Rectal smooth muscle tissue (tissue), 1 donor: ENCODE measurements at regions not wholly inside any gene's neighbourhood (a gene's known extent, or its start where the extent isn't known, plus 50 kb on each side); places are given as distances from the start of the nearest gene placed in this dataset.

Experiments
- H3K27ac ChIP-seq: one replicate; pipeline ENCODE4 v1.7.0; 2013; ENCODE audit warnings: low read depth, low read length, inconsistent platforms
- H3K27me3 ChIP-seq: one replicate; pipeline ENCODE4 v1.7.0; 2013; ENCODE audit warnings: low read length; ENCODE audit not compliant: control insufficient read depth, insufficient read depth
- H3K36me3 ChIP-seq: one replicate; pipeline ENCODE4 v1.7.0; 2013; ENCODE audit warnings: low read length; ENCODE audit not compliant: control insufficient read depth, insufficient read depth
- H3K4me1 ChIP-seq: one replicate; pipeline ENCODE4 v1.7.0; 2013; ENCODE audit warnings: low read length; ENCODE audit not compliant: control insufficient read depth, insufficient read depth
- H3K4me3 ChIP-seq: one replicate; pipeline ENCODE4 v1.7.0; 2013; ENCODE audit warnings: low read length
- H3K9ac ChIP-seq: one replicate; pipeline ENCODE4 v1.7.0; 2013; ENCODE audit warnings: low read length

GRCh38 chr10:92761571-92761970, 71.8 kb downstream of the HHEX start:
- no peak overlapping the region for H3K9ac ChIP-seq
- H3K27me3 ChIP-seq = no peaks in the 10 kb centered on the region
- H3K36me3 ChIP-seq = no peaks in the 10 kb centered on the region
- H3K27ac ChIP-seq = peak overlapping the region; percentile 15
- peaks cover 23% of the 10 kb centered on the region for H3K4me1 ChIP-seq
- H3K4me3 ChIP-seq = no peak overlapping the region

DNA sequence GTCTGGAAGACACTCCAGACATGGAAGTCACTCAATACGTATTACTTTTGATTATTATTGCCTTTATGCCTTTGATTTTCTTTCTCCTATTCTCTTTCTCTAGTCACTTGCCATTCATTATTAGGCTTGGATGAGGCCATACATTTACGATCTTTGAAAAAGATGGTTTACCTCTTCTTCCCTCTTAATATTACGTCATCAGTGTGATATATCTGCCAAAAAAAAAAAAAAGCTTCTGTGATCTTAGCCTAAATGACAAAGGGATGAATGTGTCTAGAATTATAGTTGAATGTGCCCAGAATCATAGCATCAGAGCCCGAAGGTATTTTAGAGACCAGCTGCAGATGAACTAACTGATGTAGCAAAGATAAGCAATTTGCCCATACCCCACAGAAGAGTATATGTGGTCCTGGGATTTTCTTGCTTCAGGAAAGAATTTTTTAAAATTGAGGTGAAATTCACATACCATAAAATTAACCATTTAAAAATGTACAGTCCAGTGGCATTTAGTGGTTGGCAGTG, 73.9 kb downstream of the HHEX start:
- H3K4me3 ChIP-seq = no peak overlapping the region
- H3K4me1 ChIP-seq = peaks cover 9% of the 10 kb centered on the region
- no peak overlapping the region for H3K9ac ChIP-seq
- no peaks in the 10 kb centered on the region for H3K36me3 ChIP-seq
- H3K27me3 ChIP-seq = no peaks in the 10 kb centered on the region
- no peak overlapping the region for H3K27ac ChIP-seq

GRCh38 chr10:92766451-92766850, 76.7 kb downstream of the HHEX start:
- Histone ChIP-seq H3K27ac (no peak overlapping the region), H3K27me3 (no peaks in the 10 kb centered on the region), H3K36me3 (no peaks in the 10 kb centered on the region), H3K4me3 (no peak overlapping the region), H3K9ac (no peak overlapping the region), H3K4me1 (peaks cover 4% of the 10 kb centered on the region)

DNA sequence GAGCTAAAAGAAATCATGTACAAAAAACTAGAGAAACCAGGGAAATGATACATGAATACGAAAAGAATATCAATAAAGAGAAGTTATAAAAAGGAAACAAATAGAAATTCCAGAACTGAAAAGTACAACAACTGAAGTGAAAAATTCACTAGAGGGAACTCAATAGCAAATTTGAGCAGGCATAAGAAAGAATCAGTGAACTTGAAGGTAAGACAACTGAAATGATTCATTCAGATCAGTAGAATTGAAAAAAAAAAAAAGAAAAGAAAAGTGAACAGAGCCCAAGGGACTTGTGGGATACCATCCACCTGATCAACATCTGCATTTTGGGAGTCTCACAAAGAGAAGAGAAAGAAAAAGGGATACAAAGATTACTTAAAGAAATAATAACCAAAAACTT, 78.3 kb downstream of the HHEX start:
- Histone ChIP-seq H3K9ac (no peak overlapping the region), H3K36me3 (no peaks in the 10 kb centered on the region), H3K27me3 (no peaks in the 10 kb centered on the region), H3K4me3 (no peak overlapping the region), H3K4me1 (no peaks in the 10 kb centered on the region), H3K27ac (no peak overlapping the region)

- Histone ChIP-seq H3K27me3 (no peaks in the 10 kb centered on the region), H3K9ac (no peak overlapping the region), H3K27ac (no peak overlapping the region), H3K4me1 (no peaks in the 10 kb centered on the region), H3K36me3 (no peaks in the 10 kb centered on the region), H3K4me3 (no peak overlapping the region)
Observed at GRCh38 chr10:92773776-92774175, 74.5 kb upstream of the EXOC6 start.

DNA sequence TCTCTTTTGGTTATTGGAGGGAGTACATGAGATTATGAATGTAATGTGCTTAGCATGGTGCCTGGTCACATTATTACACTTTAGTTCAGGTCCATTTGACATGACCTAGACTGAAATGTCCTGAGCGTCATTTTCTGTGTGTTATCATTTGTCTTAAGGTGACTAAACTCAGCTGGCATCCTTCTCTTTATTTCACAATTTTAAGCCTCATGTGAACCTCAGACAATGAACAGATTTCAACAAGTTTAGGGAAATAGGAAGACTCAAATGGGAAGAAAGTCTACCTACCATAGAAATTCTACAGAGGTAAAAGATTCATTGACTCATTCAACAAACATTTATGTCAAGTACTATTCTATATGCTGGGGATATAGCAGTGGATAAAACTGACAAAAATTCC, 70.2 kb upstream of the EXOC6 start:
- no peaks in the 10 kb centered on the region for H3K36me3 ChIP-seq
- H3K4me3 ChIP-seq = no peak overlapping the region
- H3K27ac ChIP-seq = no peak overlapping the region
- H3K27me3 ChIP-seq = no peaks in the 10 kb centered on the region
- no peak overlapping the region for H3K9ac ChIP-seq
- H3K4me1 ChIP-seq = no peaks in the 10 kb centered on the region

DNA sequence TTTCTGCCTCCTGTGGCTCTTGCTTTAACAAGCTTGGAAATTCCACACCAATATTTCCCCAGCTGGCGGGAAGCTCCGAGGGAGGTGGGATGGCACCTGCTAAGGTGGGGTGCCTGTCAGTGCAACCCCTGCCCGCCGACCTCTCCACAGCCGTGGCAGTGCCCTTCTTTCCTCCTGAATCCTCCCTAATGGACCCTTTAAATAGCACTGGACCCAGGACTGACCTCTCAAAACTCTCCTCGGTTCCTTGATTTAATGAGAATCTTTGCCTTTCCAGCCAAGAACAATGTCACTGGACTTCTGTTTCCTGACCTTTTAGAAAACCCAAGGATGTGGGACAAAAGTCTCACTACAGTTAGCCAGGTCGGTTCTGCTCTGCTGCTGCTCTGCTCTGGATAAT, 63.2 kb upstream of the EXOC6 start:
- Histone ChIP-seq H3K4me1 (no peaks in the 10 kb centered on the region), H3K27me3 (no peaks in the 10 kb centered on the region), H3K36me3 (no peaks in the 10 kb centered on the region), H3K4me3 (no peak overlapping the region), H3K9ac (no peak overlapping the region), H3K27ac (no peak overlapping the region)

GRCh38 chr10:92787557-92788152, 60.7 kb upstream of the EXOC6 start:
- no peaks in the 10 kb centered on the region for H3K36me3 ChIP-seq
- H3K9ac ChIP-seq = no peak overlapping the region
- H3K27me3 ChIP-seq = no peaks in the 10 kb centered on the region
- no peaks in the 10 kb centered on the region for H3K4me1 ChIP-seq
- no peak overlapping the region for H3K4me3 ChIP-seq
- H3K27ac ChIP-seq = no peak overlapping the region

GRCh38 chr10:92789067-92789466, 59.3 kb upstream of the EXOC6 start:
- Histone ChIP-seq H3K27ac (no peak overlapping the region), H3K27me3 (no peaks in the 10 kb centered on the region), H3K4me3 (no peak overlapping the region), H3K4me1 (no peaks in the 10 kb centered on the region), H3K9ac (no peak overlapping the region), H3K36me3 (no peaks in the 10 kb centered on the region)

DNA sequence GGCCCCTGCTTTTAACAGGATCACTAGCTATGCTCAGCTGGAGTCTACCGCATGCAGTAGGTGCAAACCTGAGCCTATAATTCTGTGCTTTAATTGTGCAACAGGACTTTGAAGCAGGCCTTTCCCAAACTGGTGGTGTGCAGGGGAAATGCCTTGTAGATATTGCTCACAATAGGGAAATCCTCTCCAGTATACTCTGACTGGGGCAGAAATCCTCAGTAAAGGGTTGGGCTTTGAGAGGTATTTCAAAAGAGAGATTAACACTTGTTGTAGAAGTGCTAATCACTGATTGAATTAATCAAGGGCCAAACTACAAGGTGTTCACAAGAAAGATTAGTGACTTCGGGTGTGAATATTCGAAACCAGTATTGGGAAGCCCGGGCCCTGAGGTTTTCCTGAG, 58.5 kb upstream of the EXOC6 start:
- no peaks in the 10 kb centered on the region for H3K27me3 ChIP-seq
- no peak overlapping the region for H3K4me3 ChIP-seq
- no peak overlapping the region for H3K9ac ChIP-seq
- H3K27ac ChIP-seq = no peak overlapping the region
- H3K4me1 ChIP-seq = no peaks in the 10 kb centered on the region
- no peaks in the 10 kb centered on the region for H3K36me3 ChIP-seq

DNA sequence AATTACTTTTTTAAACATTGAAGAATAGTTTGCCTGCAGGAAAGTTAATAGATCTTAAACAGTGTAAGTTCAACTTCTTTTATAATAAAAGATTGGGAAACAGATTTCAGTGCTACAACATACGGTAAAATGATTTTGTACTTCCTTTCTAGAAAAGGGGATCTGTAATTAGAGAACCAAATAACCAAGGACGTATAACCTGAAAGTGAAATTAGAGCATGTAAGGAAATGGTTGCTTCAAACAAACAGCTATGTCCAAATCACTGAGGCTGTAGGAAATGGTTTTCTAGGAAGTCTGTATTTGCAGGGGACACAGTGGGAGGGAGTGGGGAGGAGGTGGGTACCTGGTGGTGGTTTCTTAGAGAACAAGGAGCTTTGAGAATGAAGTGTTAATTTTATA, 57.9 kb upstream of the EXOC6 start:
- Histone ChIP-seq H3K27ac (no peak overlapping the region), H3K27me3 (no peaks in the 10 kb centered on the region), H3K9ac (no peak overlapping the region), H3K36me3 (no peaks in the 10 kb centered on the region), H3K4me3 (no peak overlapping the region), H3K4me1 (no peaks in the 10 kb centered on the region)

- Histone ChIP-seq H3K27me3 (no peaks in the 10 kb centered on the region), H3K4me3 (no peak overlapping the region), H3K4me1 (no peaks in the 10 kb centered on the region), H3K9ac (no peak overlapping the region), H3K36me3 (no peaks in the 10 kb centered on the region), H3K27ac (no peak overlapping the region)
Observed at GRCh38 chr10:92792661-92793060, 55.7 kb upstream of the EXOC6 start.
